Body of pancreas (tissue), 4 donors: ENCODE measurements at regions not wholly inside any gene's neighbourhood (a gene's known extent, or its start where the extent isn't known, plus 50 kb on each side); places are given as distances from the start of the nearest gene placed in this dataset.

Experiments
- CTCF ChIP-seq, 7 experiments: fragments of 450-650 bp in 4 of 7; fragments of 200-600 bp in 3 of 7; sonication (generic) in 3 of 7; IDR thresholded peaks; one replicate each; pipeline ENCODE4 v1.5.1; 2016 to 2019; ENCODE audit warnings: antibody characterized with exemption in 7 of 7
- POLR2A ChIP-seq, 3 donors: fragments of 450-650 bp; IDR thresholded peaks; one replicate each; pipeline ENCODE4 v1.6.1; 2016; ENCODE audit warnings: antibody characterized with exemption in 3 of 3, mild to moderate bottlenecking in 2 of 3

- no peak for TF ChIP-seq CTCF (IDR thresholded peaks at IDR 0.05)
- TF ChIP-seq POLR2A (IDR thresholded peaks at IDR 0.05) = no peak
Observed at GRCh38 chr4:153075836-153076518, 128.3 kb upstream of the TRIM2 start.
